Mucosa of stomach (tissue), 1 donor: ENCODE measurements at regions not wholly inside any gene's neighbourhood (a gene's known extent, or its start where the extent isn't known, plus 50 kb on each side); places are given as distances from the start of the nearest gene placed in this dataset.

Experiments used
- H3K27me3 ChIP-seq: one replicate; pipeline ENCODE4 v1.7.0; 2013; ENCODE audit warnings: mild to moderate bottlenecking, low read length; ENCODE audit not compliant: control insufficient read depth, insufficient read depth
- H3K36me3 ChIP-seq: one replicate; pipeline ENCODE4 v1.7.0; 2013; ENCODE audit warnings: low read length; ENCODE audit not compliant: control insufficient read depth, insufficient read depth
- H3K4me1 ChIP-seq: one replicate; pipeline ENCODE4 v1.7.0; 2013; ENCODE audit warnings: mild to moderate bottlenecking, low read length; ENCODE audit not compliant: control insufficient read depth, insufficient read depth
- H3K4me3 ChIP-seq: one replicate; pipeline ENCODE4 v1.7.0; 2013; ENCODE audit warnings: low read length
- H3K9ac ChIP-seq: one replicate; pipeline ENCODE4 v1.7.0; 2013; ENCODE audit warnings: mild to moderate bottlenecking, low read length, moderate library complexity
- H3K9me3 ChIP-seq: one replicate; pipeline ENCODE4 v1.7.0; 2013; ENCODE audit warnings: mild to moderate bottlenecking, low read length, moderate library complexity; ENCODE audit not compliant: control insufficient read depth
- donor health status: Pancreatic carcinoma.

DNA sequence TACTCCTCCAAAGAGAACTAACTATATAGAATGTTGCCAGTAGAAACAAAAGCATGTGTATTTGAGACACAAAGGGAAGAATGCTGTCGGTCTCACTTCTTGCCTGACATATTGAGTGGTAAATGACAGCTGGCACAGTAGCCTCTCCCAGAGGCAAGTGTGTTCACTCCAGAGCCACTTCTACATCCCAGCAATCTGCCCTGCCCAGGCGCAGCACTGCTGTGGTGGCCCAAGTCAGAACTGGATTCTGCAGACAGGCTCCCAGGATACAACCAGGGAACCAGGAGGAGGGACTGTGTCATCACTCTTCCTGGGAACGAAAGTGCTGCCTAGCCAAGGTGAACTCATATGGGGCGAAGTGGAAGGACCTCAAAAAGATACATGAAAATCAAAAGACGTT, 103.2 kb upstream of the ARMC2 start:
- Histone ChIP-seq H3K27me3 (no peaks in the 10 kb centered on the region), H3K36me3 (no peaks in the 10 kb centered on the region), H3K9ac (no peak overlapping the region), H3K4me3 (no peak overlapping the region), H3K9me3 (no peaks in the 10 kb centered on the region), H3K4me1 (peaks cover 24% of the 10 kb centered on the region)

DNA sequence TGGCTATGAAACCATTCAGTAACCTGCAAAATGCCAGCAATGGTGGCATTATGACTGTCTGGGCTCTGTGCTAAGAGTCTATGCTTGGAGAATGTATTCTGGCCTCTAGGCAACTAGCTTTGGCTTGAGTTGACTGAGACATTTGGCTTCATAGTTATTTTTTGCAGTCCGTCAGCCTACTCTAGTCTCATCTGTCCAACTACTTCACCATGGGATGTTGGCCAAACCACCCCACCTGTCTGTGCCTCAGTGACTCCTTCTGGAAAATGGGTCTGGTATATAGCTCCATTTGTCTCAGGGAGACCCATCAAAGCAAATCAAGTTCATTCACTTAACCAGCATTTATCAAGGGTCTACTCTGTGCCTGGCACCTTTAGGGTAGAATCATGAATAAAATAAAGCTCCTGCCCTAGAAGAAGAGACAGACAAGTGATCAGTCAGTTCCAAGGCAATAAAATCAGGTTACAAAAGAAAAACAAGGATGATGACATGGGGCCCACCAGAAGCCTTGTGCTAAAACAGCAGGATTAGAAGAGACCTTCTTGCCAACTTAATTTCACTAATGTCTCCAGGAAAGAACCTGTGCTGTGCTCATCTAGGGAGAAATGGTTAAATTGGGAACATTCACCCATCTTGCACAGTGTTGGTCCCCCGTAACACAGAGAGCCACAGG, 102.4 kb upstream of the ARMC2 start:
- H3K4me1 ChIP-seq = peaks cover 24% of the 10 kb centered on the region

DNA sequence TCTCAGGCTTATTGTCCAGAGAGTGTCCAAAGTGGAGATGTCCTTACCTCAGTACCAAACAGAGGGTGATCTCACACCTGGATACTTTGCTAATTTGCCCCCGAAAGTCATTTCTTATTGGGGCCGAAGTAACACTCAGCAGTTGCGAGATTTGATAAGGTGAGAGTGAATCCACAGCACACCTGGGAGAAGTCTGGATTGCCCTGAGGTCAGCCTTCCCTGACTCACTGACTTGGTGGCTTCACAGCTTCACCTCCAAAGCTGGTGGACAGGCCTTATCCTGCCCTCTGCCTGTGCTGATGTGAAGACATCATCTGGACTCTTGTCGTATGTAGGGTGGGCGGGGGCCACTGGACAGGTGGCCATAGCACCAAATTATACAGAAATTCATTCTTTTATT, 101.9 kb upstream of the ARMC2 start:
- Histone ChIP-seq H3K9ac (no peak overlapping the region), H3K27me3 (no peaks in the 10 kb centered on the region), H3K4me3 (no peak overlapping the region), H3K9me3 (no peaks in the 10 kb centered on the region), H3K36me3 (no peaks in the 10 kb centered on the region), H3K4me1 (peaks cover 24% of the 10 kb centered on the region)

More for the DNA sequence above, 102.4 kb upstream of the ARMC2 start:
- Histone ChIP-seq H3K36me3 (no peaks in the 10 kb centered on the region), H3K27me3 (no peaks in the 10 kb centered on the region), H3K9me3 (no peaks in the 10 kb centered on the region), H3K4me3 (no peak overlapping the region), H3K9ac (no peak overlapping the region)

DNA sequence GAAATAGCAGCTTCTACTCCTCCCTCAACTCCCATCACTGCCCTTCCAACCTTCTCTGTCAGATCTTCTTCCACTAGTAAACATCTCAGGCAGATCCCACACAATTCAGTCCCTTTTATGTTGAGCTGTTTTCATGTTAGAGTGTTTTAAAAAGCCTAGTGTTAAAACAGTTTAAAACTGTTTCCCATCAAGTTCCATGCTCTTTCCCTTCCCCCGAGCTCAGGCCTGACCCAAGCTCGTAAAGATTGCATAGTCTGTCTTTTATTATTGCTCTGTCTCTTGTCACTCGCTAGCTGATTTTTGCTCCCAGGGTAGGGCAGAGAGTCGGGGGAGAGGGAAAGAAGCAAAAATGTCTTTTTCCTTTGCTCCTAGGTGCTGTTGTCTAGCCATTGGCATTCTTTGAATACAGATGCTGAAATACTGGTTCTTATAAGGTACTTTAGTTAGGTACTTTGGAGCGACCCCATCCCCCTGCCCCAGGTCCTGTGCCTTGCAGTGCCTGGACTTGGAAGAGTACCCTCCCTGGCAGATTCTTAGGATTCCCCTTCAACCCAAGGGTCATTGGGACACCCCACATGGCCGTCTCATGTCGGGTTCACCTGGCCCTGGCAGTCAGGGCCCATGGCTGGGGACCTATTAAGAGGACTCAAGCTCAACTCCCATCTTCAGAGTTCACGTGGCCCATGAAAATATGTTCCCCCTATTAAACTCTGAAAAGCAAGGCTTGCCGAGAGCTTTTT, 101.2 kb upstream of the ARMC2 start:
- no peak overlapping the region for H3K4me3 ChIP-seq
- no peaks in the 10 kb centered on the region for H3K9me3 ChIP-seq
- H3K4me1 ChIP-seq = peaks cover 23% of the 10 kb centered on the region
- no peaks in the 10 kb centered on the region for H3K36me3 ChIP-seq
- no peaks in the 10 kb centered on the region for H3K27me3 ChIP-seq
- no peak overlapping the region for H3K9ac ChIP-seq

DNA sequence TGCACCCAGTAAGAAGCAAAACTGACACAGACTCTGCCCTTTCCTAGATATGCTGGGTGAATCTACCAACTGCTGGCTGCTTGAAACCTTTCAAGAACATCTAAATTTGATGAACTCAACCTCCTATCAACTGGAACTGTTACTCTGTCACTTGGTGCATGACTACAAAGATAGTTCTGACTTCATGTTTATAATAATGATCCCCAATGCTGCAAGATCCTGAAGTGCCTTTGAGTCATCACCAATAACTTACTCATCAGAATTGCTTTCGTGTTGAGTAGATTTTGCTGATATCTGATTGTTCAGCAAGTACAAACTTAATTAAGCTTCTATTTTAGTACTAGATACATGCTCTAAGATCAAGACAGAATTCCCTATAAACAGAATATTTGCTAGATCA, 100.2 kb upstream of the ARMC2 start:
- no peaks in the 10 kb centered on the region for H3K9me3 ChIP-seq
- H3K4me3 ChIP-seq = no peak overlapping the region
- no peaks in the 10 kb centered on the region for H3K27me3 ChIP-seq
- H3K36me3 ChIP-seq = no peaks in the 10 kb centered on the region
- peaks cover 29% of the 10 kb centered on the region for H3K4me1 ChIP-seq
- no peak overlapping the region for H3K9ac ChIP-seq

DNA sequence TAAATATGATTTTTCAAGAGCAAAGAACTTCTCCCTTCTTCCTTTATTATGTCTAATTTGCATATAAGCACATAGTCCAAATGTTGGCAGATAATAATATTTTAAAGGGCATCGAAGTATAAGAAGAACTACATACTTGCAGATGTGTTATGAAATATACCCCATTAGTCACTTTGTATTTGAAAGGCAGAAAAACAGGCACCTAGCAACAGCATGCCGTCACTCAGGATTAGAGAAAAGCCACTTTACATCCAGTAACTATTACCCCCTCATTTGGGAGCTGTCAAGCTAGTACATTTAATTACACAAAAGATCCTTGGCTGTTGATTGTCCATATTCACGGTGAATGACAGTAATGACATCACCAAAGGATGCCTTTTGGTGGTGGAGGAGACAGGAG, 99.3 kb upstream of the ARMC2 start:
- Histone ChIP-seq H3K27me3 (no peaks in the 10 kb centered on the region), H3K9ac (no peak overlapping the region), H3K36me3 (no peaks in the 10 kb centered on the region), H3K4me1 (peaks cover 31% of the 10 kb centered on the region), H3K9me3 (no peaks in the 10 kb centered on the region), H3K4me3 (no peak overlapping the region)

DNA sequence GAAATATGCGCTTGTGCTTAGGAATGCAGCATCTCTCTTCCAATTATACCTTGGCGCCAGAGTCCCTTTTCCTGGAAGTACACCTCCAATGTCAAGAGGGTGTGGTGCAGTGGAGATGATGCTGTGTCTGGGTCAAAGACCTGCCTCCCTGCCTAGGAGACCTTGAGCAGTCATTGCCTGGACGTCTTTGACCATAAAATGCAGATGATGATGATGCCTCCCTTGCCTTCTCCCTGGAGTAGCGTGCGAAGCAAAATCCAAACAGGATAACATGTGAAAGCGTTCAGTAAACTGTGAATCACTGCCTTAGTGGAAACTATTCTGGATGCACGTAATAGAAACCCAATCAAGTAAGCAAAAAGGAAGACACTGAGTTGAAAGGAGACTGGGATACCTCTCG, 97.4 kb upstream of the ARMC2 start:
- Histone ChIP-seq H3K27me3 (no peaks in the 10 kb centered on the region), H3K9me3 (no peaks in the 10 kb centered on the region), H3K9ac (no peak overlapping the region), H3K36me3 (no peaks in the 10 kb centered on the region), H3K4me3 (no peak overlapping the region), H3K4me1 (peaks cover 31% of the 10 kb centered on the region)

DNA sequence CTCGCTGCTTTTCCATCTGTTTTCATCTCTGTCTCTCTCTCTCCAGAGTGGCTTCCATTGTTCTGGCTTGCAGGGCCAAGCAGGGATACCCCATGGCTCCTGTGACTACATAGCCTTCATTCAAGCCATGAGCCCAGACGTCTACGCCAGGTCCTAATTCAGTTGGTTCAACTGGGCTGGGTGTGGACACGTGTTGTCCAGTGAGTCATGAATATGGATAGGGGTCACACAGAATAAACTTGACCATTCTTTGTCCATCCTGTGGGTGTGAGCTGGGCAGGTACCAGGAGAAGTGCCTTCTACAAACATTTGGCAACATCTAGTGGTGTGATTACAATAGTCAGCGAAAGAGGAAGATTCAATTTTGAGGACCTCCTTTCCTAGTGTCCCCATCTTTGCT, 96.9 kb upstream of the ARMC2 start:
- no peak overlapping the region for H3K4me3 ChIP-seq
- no peaks in the 10 kb centered on the region for H3K9me3 ChIP-seq
- H3K4me1 ChIP-seq = peaks cover 27% of the 10 kb centered on the region
- H3K9ac ChIP-seq = no peak overlapping the region
- no peaks in the 10 kb centered on the region for H3K27me3 ChIP-seq
- H3K36me3 ChIP-seq = no peaks in the 10 kb centered on the region

DNA sequence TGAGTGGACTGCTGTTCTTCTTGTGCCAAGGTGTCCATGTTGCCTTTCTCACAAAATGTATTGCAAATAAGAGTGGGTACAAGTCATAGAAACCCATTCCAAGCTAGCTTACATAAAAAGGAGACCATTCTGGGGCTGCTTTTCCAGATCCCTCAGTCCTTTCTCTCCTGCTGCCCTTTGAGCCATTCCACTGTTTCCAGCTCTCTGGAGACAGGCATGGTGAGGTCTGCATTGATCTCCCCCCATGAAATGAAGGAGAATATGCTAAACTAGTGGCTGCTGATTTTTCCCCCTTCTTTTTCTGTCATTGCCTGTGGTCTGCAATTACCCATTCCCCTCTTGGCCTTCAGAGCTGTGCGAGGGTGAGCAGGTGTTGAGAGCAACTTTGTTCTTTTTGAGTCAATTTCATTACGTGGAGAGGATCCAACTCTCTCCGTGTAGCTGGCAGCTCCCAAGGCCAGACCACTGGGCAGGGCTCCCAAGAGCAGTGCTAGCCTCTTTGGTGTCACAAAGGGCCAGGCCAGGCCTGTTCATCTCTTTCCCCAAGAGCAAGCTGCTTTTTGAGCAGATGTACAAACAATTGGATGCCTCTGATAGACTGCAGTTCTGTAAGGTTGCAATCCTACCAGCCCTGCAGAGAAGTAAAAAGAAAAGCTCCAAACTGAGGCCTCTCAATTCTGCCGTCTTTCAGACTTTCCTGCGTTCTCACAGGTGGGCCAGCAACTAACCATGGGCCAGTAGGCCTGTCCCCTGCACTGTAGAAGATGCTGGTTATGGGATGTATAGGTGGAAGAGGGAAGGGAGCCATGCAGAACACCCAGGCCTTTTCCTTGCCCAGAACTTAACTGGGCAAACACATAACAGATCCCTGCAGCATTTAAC, 96.1 kb upstream of the ARMC2 start:
- Histone ChIP-seq H3K4me3 (no peak overlapping the region), H3K9me3 (no peaks in the 10 kb centered on the region), H3K4me1 (peaks cover 21% of the 10 kb centered on the region), H3K27me3 (no peaks in the 10 kb centered on the region), H3K36me3 (no peaks in the 10 kb centered on the region), H3K9ac (no peak overlapping the region)

DNA sequence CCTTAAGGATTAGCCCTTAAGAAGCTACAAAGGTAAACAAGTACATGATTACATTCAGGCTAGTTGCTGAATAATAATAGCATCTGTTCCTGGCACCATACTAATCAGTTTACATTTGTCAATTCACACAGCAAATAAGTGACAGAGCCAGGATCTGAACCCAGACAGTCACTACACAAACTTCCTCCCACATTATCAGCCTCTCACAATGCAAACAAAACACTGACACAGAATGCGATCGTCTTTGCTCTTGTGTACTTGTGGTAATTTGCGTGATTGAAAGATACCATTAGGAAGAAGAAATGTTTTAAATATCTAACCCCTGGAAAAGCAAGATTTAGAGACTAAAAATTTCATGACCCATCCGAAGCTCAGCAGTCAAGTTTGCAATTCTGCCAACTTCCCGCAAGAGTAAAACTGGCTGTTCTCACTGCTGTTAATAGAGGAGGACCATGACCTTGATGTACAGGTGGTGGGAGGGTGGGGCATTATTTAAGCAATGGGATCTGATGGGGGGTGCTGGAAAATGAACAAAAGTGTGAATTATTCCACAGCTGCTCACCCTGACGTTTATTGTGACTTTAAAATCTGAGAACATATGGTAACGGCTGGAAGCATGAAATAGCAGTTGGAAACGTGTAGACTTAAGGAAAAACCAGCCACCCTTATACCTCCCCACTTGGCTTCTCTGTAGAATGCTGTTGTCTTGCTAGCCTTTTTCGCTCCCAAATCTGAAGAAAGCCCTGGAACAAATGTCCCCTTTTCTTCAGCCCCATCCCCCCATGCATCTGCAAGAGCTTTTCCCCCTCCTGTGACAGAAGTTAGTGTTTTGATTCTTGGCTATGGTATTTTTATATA, 95.3 kb upstream of the ARMC2 start:
- Histone ChIP-seq H3K9ac (no peak overlapping the region), H3K4me1 (peaks cover 16% of the 10 kb centered on the region)

More for the DNA sequence above, 95.3 kb upstream of the ARMC2 start:
- no peaks in the 10 kb centered on the region for H3K36me3 ChIP-seq
- H3K27me3 ChIP-seq = no peaks in the 10 kb centered on the region
- no peaks in the 10 kb centered on the region for H3K9me3 ChIP-seq
- no peak overlapping the region for H3K4me3 ChIP-seq
